ENCODE measurements at regions not wholly inside any gene's neighbourhood (a gene's known extent, or its start where the extent isn't known, plus 50 kb on each side); places are given as distances from the start of the nearest gene placed in this dataset.

- H3K27me3 ChIP-seq (ENCODE audit: control insufficient read depth in 2 of 2, insufficient read depth in 2 of 2, low read length in 2 of 2) = no peaks in the 10 kb centered on the region
- no peak overlapping the region for H3K27ac ChIP-seq (ENCODE audit: insufficient read depth, low read depth, low read length)
- no peaks in the 10 kb centered on the region for H3K4me1 ChIP-seq (ENCODE audit: control insufficient read depth, extremely low read depth, insufficient read depth, low read length)
- FAIRE-seq (no peak), DNase-seq (ENCODE audit: low read depth, low spot score) (no peak)
- H3K4me2 ChIP-seq (ENCODE audit: insufficient read depth, low read length) = no peak overlapping the region
- intact Hi-C loops (cut with micrococcal nuclease) = no loop called here
- CTCF ChIA-PET = no interaction called here
- BruUV-seq (replicated peaks) = no TSS peak
- H4K20me1 ChIP-seq (replicated peaks; ENCODE audit: control insufficient read depth, extremely low read depth, insufficient read depth, low read length) = no peaks in the 10 kb centered on the region
- H3K9me1 ChIP-seq (replicated peaks; ENCODE audit: control insufficient read depth, extremely low read depth, insufficient read depth, low read length) = no peaks in the 10 kb centered on the region
- H3K79me2 ChIP-seq (ENCODE audit: control insufficient read depth, insufficient read depth, low read length) = no peaks in the 10 kb centered on the region
- dilution Hi-C loops (cut with MboI; ENCODE audit: extremely low pct_ligation_motif_present, low sequenced_read_pairs) = no loop called here
- H3K36me3 ChIP-seq (ENCODE audit: control insufficient read depth in 2 of 2, extremely low read depth in 1 of 2, insufficient read depth in 2 of 2, low read length in 2 of 2) = no peaks in the 10 kb centered on the region
- POLR2A ChIA-PET = no interaction called here
- no peak for TF ChIP-seq EZH2 (IDR thresholded peaks at IDR 0.05; ENCODE audit: borderline replicate concordance, low read depth, low read length, severe bottlenecking)
- TF ChIP-seq JUN (IDR thresholded peaks at IDR 0.05; ENCODE audit: borderline replicate concordance, insufficient read depth, insufficient read length, low read depth) = no peak
- TF ChIP-seq POLR2AphosphoS5 (IDR thresholded peaks at IDR 0.05; ENCODE audit: insufficient read depth, low read depth, low read length) = no peak
- no peak for TF ChIP-seq FOS (IDR thresholded peaks at IDR 0.05; ENCODE audit: borderline replicate concordance, insufficient read depth, low read length)
- TF ChIP-seq GATA2 (IDR thresholded peaks at IDR 0.05; ENCODE audit: insufficient read depth, insufficient read length, low read depth, low read length) = no peak
- H3K9me3 ChIP-seq (replicated peaks; ENCODE audit: control insufficient read depth, insufficient read depth, low read length) = no peaks in the 10 kb centered on the region
- no peak overlapping the region for H3K9ac ChIP-seq (replicated peaks; ENCODE audit: extremely low read depth, insufficient read depth, low read length)
- no peak overlapping the region for H3K4me3 ChIP-seq (replicated peaks in 1 of 3; ENCODE audit: insufficient read depth in 1 of 3, low read depth in 1 of 3, low read length in 3 of 3)
- no peak overlapping the region for H2AFZ ChIP-seq (ENCODE audit: low read depth, low read length)
These were observed 322.5 kb upstream of the SLC24A2 start for GRCh38 chr9:20111173-20111843.

GRCh38 chr9:20095430-20096092 is 306.7 kb upstream of the SLC24A2 start:
- Histone ChIP-seq H3K9me1 (replicated peaks; ENCODE audit: control insufficient read depth, extremely low read depth, insufficient read depth, low read length) (no peaks in the 10 kb centered on the region), H3K79me2 (ENCODE audit: control insufficient read depth, insufficient read depth, low read length) (no peaks in the 10 kb centered on the region), H2AFZ (ENCODE audit: low read depth, low read length) (no peak overlapping the region), H3K9me3 (replicated peaks; ENCODE audit: control insufficient read depth, insufficient read depth, low read length) (no peaks in the 10 kb centered on the region), H3K4me2 (ENCODE audit: insufficient read depth, low read length) (no peak overlapping the region), H3K9ac (replicated peaks; ENCODE audit: extremely low read depth, insufficient read depth, low read length) (no peak overlapping the region), H3K36me3 (ENCODE audit: control insufficient read depth in 2 of 2, extremely low read depth in 1 of 2, insufficient read depth in 2 of 2, low read length in 2 of 2) (no peaks in the 10 kb centered on the region), H3K4me1 (ENCODE audit: control insufficient read depth, extremely low read depth, insufficient read depth, low read length) (no peaks in the 10 kb centered on the region), H3K27me3 (ENCODE audit: control insufficient read depth in 2 of 2, insufficient read depth in 2 of 2, low read length in 2 of 2) (no peaks in the 10 kb centered on the region), H3K4me3 (replicated peaks in 1 of 3; ENCODE audit: insufficient read depth in 1 of 3, low read depth in 1 of 3, low read length in 3 of 3) (no peak overlapping the region), H4K20me1 (replicated peaks; ENCODE audit: control insufficient read depth, extremely low read depth, insufficient read depth, low read length) (no peaks in the 10 kb centered on the region), H3K27ac (ENCODE audit: insufficient read depth, low read depth, low read length) (no peak overlapping the region)
- POLR2A ChIA-PET = no interaction called here
- CTCF ChIA-PET = no interaction called here
- TF ChIP-seq, protein P1, sequence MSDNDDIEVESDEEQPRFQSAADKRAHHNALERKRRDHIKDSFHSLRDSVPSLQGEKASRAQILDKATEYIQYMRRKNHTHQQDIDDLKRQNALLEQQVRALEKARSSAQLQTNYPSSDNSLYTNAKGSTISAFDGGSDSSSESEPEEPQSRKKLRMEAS (IDR thresholded peaks at IDR 0.05; ENCODE audit: insufficient read depth, insufficient read length) = no peak
- TF ChIP-seq POLR2A (IDR thresholded peaks at IDR 0.05; ENCODE audit: low read depth, low read length) (no peak), FOS (IDR thresholded peaks at IDR 0.05; ENCODE audit: borderline replicate concordance, insufficient read depth, low read length) (no peak), MYC (IDR thresholded peaks at IDR 0.05; ENCODE audit: low read depth, low read length) (no peak), JUN (IDR thresholded peaks at IDR 0.05; ENCODE audit: borderline replicate concordance, insufficient read depth, insufficient read length, low read depth) (no peak), GATA2 (IDR thresholded peaks at IDR 0.05; ENCODE audit: insufficient read depth, insufficient read length, low read depth, low read length) (no peak)
- TF ChIP-seq, protein P2, sequence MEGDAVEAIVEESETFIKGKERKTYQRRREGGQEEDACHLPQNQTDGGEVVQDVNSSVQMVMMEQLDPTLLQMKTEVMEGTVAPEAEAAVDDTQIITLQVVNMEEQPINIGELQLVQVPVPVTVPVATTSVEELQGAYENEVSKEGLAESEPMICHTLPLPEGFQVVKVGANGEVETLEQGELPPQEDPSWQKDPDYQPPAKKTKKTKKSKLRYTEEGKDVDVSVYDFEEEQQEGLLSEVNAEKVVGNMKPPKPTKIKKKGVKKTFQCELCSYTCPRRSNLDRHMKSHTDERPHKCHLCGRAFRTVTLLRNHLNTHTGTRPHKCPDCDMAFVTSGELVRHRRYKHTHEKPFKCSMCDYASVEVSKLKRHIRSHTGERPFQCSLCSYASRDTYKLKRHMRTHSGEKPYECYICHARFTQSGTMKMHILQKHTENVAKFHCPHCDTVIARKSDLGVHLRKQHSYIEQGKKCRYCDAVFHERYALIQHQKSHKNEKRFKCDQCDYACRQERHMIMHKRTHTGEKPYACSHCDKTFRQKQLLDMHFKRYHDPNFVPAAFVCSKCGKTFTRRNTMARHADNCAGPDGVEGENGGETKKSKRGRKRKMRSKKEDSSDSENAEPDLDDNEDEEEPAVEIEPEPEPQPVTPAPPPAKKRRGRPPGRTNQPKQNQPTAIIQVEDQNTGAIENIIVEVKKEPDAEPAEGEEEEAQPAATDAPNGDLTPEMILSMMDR (IDR thresholded peaks at IDR 0.05; ENCODE audit: extremely low read depth in 1 of 2, insufficient read depth in 1 of 2, low read depth in 1 of 2, low read length in 2 of 2) = no peak
- no peak for DNase-seq (ENCODE audit: low read depth, low spot score)
- no TSS peak for BruUV-seq (replicated peaks)
- FAIRE-seq = no peak
- dilution Hi-C loops (cut with MboI; ENCODE audit: extremely low pct_ligation_motif_present, low sequenced_read_pairs) = no loop called here
- intact Hi-C loops (cut with micrococcal nuclease) = no loop called here

Data from endothelial cell of umbilical vein (primary cell).